Spleen (tissue), 7 donors: ENCODE measurements at regions not wholly inside any gene's neighbourhood (a gene's known extent, or its start where the extent isn't known, plus 50 kb on each side); places are given as distances from the start of the nearest gene placed in this dataset.

Experiments
- POLR2A ChIP-seq, 3 donors: fragments of 450-650 bp; IDR thresholded peaks; one replicate each; pipeline ENCODE4 v1.5.1; 2017; ENCODE audit warnings: antibody characterized with exemption in 3 of 3, mild to moderate bottlenecking in 1 of 3
- TF ChIP-seq, protein P1 (sequence below), 11 experiments: fragments of 200-600 bp in 7 of 11; fragments of 450-650 bp in 4 of 11; sonication (generic) in 4 of 11; IDR thresholded peaks in 8 of 11; conservative IDR thresholded peaks in 3 of 11; 1 replicate in 7 of 11; 2 replicates in 4 of 11; pipeline versions ENCODE4 v1.4.0 to v1.8.0; 2016 to 2021; ENCODE audit warnings: antibody characterized with exemption in 11 of 11, inconsistent platforms in 4 of 11, mild to moderate bottlenecking in 1 of 11
- donor health status: DM: no; HTN: no; CAD: no; lungs with moderate emphysema.
- donor health status: DM: no; HTN: no; CAD: no.
- donor health status: DM: no; HTN: no; CAD: no.

DNA sequence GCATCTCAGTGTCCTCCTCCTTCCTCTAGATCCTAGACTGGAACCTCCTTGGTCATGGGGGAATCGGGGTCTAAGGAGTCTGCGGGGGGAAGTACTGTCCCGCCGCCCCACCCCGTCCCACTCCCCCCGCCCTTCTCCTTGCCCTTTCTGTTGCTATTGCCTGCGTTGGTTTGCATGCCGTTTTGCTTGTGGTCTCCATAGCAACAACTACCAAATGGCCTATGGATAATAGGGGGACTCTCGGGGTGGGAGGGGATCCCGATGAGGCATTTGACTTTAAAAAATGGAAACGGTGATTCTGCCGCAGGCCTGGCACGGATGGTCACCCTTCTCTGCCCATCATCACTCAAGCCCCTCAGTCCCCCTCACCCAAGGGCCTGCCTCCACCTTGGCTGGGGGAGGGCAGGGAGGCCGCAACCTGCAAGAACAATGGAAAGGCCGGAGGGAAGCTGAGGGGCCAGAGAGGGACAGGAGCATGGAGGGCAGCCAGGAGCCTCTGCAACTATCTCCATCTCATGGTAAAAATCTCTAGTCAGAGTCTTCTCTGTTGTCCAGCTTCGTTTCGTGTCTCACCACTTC, 231.4 kb upstream of the TNRC6C start:
- TF ChIP-seq, protein P1, sequence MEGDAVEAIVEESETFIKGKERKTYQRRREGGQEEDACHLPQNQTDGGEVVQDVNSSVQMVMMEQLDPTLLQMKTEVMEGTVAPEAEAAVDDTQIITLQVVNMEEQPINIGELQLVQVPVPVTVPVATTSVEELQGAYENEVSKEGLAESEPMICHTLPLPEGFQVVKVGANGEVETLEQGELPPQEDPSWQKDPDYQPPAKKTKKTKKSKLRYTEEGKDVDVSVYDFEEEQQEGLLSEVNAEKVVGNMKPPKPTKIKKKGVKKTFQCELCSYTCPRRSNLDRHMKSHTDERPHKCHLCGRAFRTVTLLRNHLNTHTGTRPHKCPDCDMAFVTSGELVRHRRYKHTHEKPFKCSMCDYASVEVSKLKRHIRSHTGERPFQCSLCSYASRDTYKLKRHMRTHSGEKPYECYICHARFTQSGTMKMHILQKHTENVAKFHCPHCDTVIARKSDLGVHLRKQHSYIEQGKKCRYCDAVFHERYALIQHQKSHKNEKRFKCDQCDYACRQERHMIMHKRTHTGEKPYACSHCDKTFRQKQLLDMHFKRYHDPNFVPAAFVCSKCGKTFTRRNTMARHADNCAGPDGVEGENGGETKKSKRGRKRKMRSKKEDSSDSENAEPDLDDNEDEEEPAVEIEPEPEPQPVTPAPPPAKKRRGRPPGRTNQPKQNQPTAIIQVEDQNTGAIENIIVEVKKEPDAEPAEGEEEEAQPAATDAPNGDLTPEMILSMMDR (IDR thresholded peaks at IDR 0.05 in 8 of 11, conservative IDR thresholded peaks at IDR 0.05 in 3 of 11), result no peak
- no peak for TF ChIP-seq POLR2A (IDR thresholded peaks at IDR 0.05)
